ENCODE measurements at regions not wholly inside any gene's neighbourhood (a gene's known extent, or its start where the extent isn't known, plus 50 kb on each side); places are given as distances from the start of the nearest gene placed in this dataset.

GRCh38 chr16:25575363-25575762 is 116.4 kb upstream of the HS3ST4 start:
- Histone ChIP-seq H3K27me3 (ENCODE audit: control insufficient read depth in 2 of 2, insufficient read depth in 2 of 2, low read length in 2 of 2) (no peaks in the 10 kb centered on the region), H3K4me1 (ENCODE audit: control insufficient read depth, extremely low read depth, insufficient read depth, low read length) (no peaks in the 10 kb centered on the region), H3K79me2 (ENCODE audit: control insufficient read depth, insufficient read depth, low read length) (no peaks in the 10 kb centered on the region), H3K4me2 (ENCODE audit: insufficient read depth, low read length) (no peak overlapping the region), H4K20me1 (replicated peaks; ENCODE audit: control insufficient read depth, extremely low read depth, insufficient read depth, low read length) (no peaks in the 10 kb centered on the region), H3K4me3 (replicated peaks in 1 of 3; ENCODE audit: insufficient read depth in 1 of 3, low read depth in 1 of 3, low read length in 3 of 3) (no peak overlapping the region), H3K36me3 (ENCODE audit: control insufficient read depth in 2 of 2, extremely low read depth in 1 of 2, insufficient read depth in 2 of 2, low read length in 2 of 2) (no peaks in the 10 kb centered on the region), H3K9ac (replicated peaks; ENCODE audit: extremely low read depth, insufficient read depth, low read length) (no peak overlapping the region), H3K9me1 (replicated peaks; ENCODE audit: control insufficient read depth, extremely low read depth, insufficient read depth, low read length) (no peaks in the 10 kb centered on the region), H2AFZ (ENCODE audit: low read depth, low read length) (no peak overlapping the region), H3K9me3 (replicated peaks; ENCODE audit: control insufficient read depth, insufficient read depth, low read length) (no peaks in the 10 kb centered on the region), H3K27ac (ENCODE audit: insufficient read depth, low read depth, low read length) (no peak overlapping the region)
- BruUV-seq (replicated peaks) = no TSS peak
- FAIRE-seq (no peak), DNase-seq (ENCODE audit: low read depth, low spot score) (no peak)
- intact Hi-C loops (cut with micrococcal nuclease) (no loop called here), dilution Hi-C loops (cut with MboI; ENCODE audit: extremely low pct_ligation_motif_present, low sequenced_read_pairs) (no loop called here)
- no peak for TF ChIP-seq FOS (IDR thresholded peaks at IDR 0.05; ENCODE audit: borderline replicate concordance, insufficient read depth, low read length)
- no peak for TF ChIP-seq POLR2A (IDR thresholded peaks at IDR 0.05; ENCODE audit: low read depth, low read length)
- TF ChIP-seq MYC (IDR thresholded peaks at IDR 0.05; ENCODE audit: low read depth, low read length) = no peak
- TF ChIP-seq GATA2 (IDR thresholded peaks at IDR 0.05; ENCODE audit: insufficient read depth, insufficient read length, low read depth, low read length) = no peak
- TF ChIP-seq CTCF (IDR thresholded peaks at IDR 0.05; ENCODE audit: extremely low read depth in 1 of 2, insufficient read depth in 1 of 2, low read depth in 1 of 2, low read length in 2 of 2) = no peak
- TF ChIP-seq JUN (IDR thresholded peaks at IDR 0.05; ENCODE audit: borderline replicate concordance, insufficient read depth, insufficient read length, low read depth) = no peak
- TF ChIP-seq, protein P1, sequence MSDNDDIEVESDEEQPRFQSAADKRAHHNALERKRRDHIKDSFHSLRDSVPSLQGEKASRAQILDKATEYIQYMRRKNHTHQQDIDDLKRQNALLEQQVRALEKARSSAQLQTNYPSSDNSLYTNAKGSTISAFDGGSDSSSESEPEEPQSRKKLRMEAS (IDR thresholded peaks at IDR 0.05; ENCODE audit: insufficient read depth, insufficient read length) = no peak
- no peak for TF ChIP-seq EZH2 (IDR thresholded peaks at IDR 0.05; ENCODE audit: borderline replicate concordance, low read depth, low read length, severe bottlenecking)
- TF ChIP-seq POLR2AphosphoS5 (IDR thresholded peaks at IDR 0.05; ENCODE audit: insufficient read depth, low read depth, low read length) = no peak
- CTCF ChIA-PET = no interaction called here
- POLR2A ChIA-PET = no interaction called here
